ENCODE measurements at regions not wholly inside any gene's neighbourhood (a gene's known extent, or its start where the extent isn't known, plus 50 kb on each side); places are given as distances from the start of the nearest gene placed in this dataset.
A peak's percentile ranks its signal among the peaks of the same experiment; 100 is the strongest.

DNA sequence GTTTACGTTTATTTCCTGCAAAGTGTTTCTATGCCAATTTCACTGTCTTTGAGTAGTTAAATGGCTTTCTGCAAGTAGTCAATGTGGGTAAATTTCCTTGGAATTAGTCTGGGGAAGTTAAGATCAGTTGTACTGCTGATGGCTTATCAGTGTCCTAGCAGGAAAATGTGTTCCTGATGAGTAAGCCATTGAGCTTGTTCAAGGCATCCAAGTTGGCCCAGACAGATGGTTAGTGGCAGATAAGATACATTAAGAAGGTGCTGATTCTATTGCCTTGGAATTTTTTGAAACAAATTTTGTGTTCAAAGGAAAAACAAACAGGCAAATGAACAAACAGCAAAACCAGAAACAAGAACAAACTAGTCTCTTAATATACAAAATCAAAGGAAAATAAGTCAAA is 258.4 kb downstream of the MAP2K6 start:
- Histone ChIP-seq H3K23ac (ENCODE audit: low read length) (no peak overlapping the region), H4K8ac (ENCODE audit: low read depth, low read length) (no peak overlapping the region), H2AK5ac (ENCODE audit: low read length) (no peak overlapping the region), H2BK5ac (ENCODE audit: low read depth, low read length, poor library complexity) (no peak overlapping the region), H3K9me3 (ENCODE audit: insufficient read depth, low read depth, low read length) (no peaks in the 10 kb centered on the region), H4K12ac (ENCODE audit: low read depth, low read length) (no peak overlapping the region), H3K79me1 (ENCODE audit: low read length) (peaks cover 17% of the 10 kb centered on the region), H3K14ac (ENCODE audit: low read length) (no peak overlapping the region), H3K18ac (ENCODE audit: low read length) (no peak overlapping the region), H3K4me2 (ENCODE audit: low read length) (no peak overlapping the region), H3K4me1 (ENCODE audit: control insufficient read depth in 1 of 2, insufficient read depth in 2 of 2, low read length in 2 of 2) (peaks cover 0 to 6% of the 10 kb centered on the region in 2 experiments), H3K36me3 (ENCODE audit: control insufficient read depth in 1 of 2, insufficient read depth in 2 of 2, low read length in 2 of 2) (no peaks in the 10 kb centered on the region), H3K79me2 (ENCODE audit: control insufficient read depth, insufficient read depth, low read length, poor library complexity) (peaks cover 3% of the 10 kb centered on the region), H4K91ac (ENCODE audit: low read depth, low read length) (no peak overlapping the region), H3K9ac (ENCODE audit: low read length) (no peak overlapping the region), H2BK120ac (ENCODE audit: insufficient read depth, low read length, poor library complexity) (no peak overlapping the region), H3K4me3 (ENCODE audit: low read depth, low read length) (no peak overlapping the region), H3K4ac (ENCODE audit: low read depth, low read length) (no peak overlapping the region), H3K27me3 (ENCODE audit: insufficient read depth, low read length) (no peaks in the 10 kb centered on the region), H2BK12ac (ENCODE audit: low read length) (no peak overlapping the region), H3K27ac (ENCODE audit: low read depth, low read length) (peak overlapping the region; percentile 95), H2AFZ (ENCODE audit: insufficient read depth, low read length, poor library complexity) (no peak overlapping the region)
- WGBS (ENCODE audit: extremely low coverage, insufficient coverage, insufficient read length): no CpG with 5 or more reads among the region's 1 CpG
- DNase-seq: peak; percentile 82 to 94

DNA sequence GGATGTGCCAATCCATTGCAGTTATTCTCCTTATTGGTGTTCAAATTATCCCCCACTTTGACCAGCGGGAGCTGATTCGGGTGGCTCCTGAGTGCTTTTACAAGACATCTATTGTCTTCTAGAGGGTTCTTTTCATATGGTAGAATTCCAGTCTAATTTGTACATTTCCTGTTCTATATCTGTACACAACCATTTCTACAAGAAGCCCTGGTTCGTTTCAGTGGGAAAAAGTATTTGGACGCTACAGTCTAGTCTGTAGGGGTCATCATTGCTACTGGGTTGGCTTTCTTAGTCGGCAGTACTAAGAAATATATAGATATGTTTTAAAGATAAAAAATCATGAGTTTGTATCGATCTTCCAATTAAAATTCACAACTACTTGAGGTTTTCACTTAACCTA is 262.6 kb downstream of the MAP2K6 start:
- WGBS (ENCODE audit: extremely low coverage, insufficient coverage, insufficient read length): no CpG with 5 or more reads among the region's 6 CpGs
- H4K91ac ChIP-seq (ENCODE audit: low read depth, low read length): peak overlapping the region; percentile 18

DNA sequence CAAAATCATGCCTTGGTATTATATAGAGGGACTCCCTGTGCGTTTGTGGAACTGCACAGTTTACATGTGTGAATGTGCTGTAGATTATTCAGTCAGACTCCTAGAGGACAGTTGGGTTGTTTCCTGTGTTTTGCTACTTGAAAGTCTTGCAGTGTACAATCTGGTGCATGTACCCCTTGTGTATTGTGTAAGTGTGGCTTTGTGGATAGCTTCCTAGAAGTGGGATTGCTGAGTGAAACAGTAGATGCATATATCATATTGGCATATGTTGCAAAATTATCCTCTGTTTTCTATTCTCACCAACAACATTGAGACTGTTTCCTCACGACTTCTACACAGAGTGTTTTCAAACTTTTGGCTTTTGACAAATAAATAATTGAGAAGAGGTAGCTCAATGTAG is 263.7 kb downstream of the MAP2K6 start:
- Histone ChIP-seq H4K91ac (ENCODE audit: low read depth, low read length) (no peak overlapping the region), H2BK12ac (ENCODE audit: low read length) (no peak overlapping the region), H4K8ac (ENCODE audit: low read depth, low read length) (no peak overlapping the region), H3K9me3 (ENCODE audit: insufficient read depth, low read depth, low read length) (no peaks in the 10 kb centered on the region), H3K4ac (ENCODE audit: low read depth, low read length) (no peak overlapping the region), H4K12ac (ENCODE audit: low read depth, low read length) (no peak overlapping the region), H3K36me3 (ENCODE audit: control insufficient read depth in 1 of 2, insufficient read depth in 2 of 2, low read length in 2 of 2) (no peaks in the 10 kb centered on the region), H3K23ac (ENCODE audit: low read length) (no peak overlapping the region), H3K14ac (ENCODE audit: low read length) (no peak overlapping the region), H3K79me1 (ENCODE audit: low read length) (peaks cover 10% of the 10 kb centered on the region), H3K27me3 (ENCODE audit: insufficient read depth, low read length) (no peaks in the 10 kb centered on the region), H2AFZ (ENCODE audit: insufficient read depth, low read length, poor library complexity) (no peak overlapping the region), H3K18ac (ENCODE audit: low read length) (no peak overlapping the region), H3K27ac (ENCODE audit: low read depth, low read length) (no peak overlapping the region), H3K9ac (ENCODE audit: low read length) (no peak overlapping the region), H3K4me1 (ENCODE audit: control insufficient read depth in 1 of 2, insufficient read depth in 2 of 2, low read length in 2 of 2) (peaks cover 0 to 2% of the 10 kb centered on the region in 2 experiments), H2BK5ac (ENCODE audit: low read depth, low read length, poor library complexity) (no peak overlapping the region), H3K4me2 (ENCODE audit: low read length) (no peak overlapping the region), H2AK5ac (ENCODE audit: low read length) (no peak overlapping the region), H2BK120ac (ENCODE audit: insufficient read depth, low read length, poor library complexity) (no peak overlapping the region), H3K4me3 (ENCODE audit: low read depth, low read length) (no peak overlapping the region), H3K79me2 (ENCODE audit: control insufficient read depth, insufficient read depth, low read length, poor library complexity) (no peaks in the 10 kb centered on the region)
- no peak for DNase-seq
- no CpG with 5 or more reads among the region's 2 CpGs for WGBS (ENCODE audit: extremely low coverage, insufficient coverage, insufficient read length)

More for the DNA sequence above, 262.6 kb downstream of the MAP2K6 start:
- H3K14ac ChIP-seq (ENCODE audit: low read length): no peak overlapping the region
- H3K4me1 ChIP-seq (ENCODE audit: control insufficient read depth in 1 of 2, insufficient read depth in 2 of 2, low read length in 2 of 2): peaks cover 0 to 2% of the 10 kb centered on the region in 2 experiments
- no peak overlapping the region for H2BK12ac ChIP-seq (ENCODE audit: low read length)
- H4K12ac ChIP-seq (ENCODE audit: low read depth, low read length): no peak overlapping the region
- H3K18ac ChIP-seq (ENCODE audit: low read length): no peak overlapping the region
- H3K36me3 ChIP-seq (ENCODE audit: control insufficient read depth in 1 of 2, insufficient read depth in 2 of 2, low read length in 2 of 2): no peaks in the 10 kb centered on the region
- H2BK120ac ChIP-seq (ENCODE audit: insufficient read depth, low read length, poor library complexity): no peak overlapping the region
- H2AK5ac ChIP-seq (ENCODE audit: low read length): no peak overlapping the region
- no peak overlapping the region for H3K4ac ChIP-seq (ENCODE audit: low read depth, low read length)
- no peak overlapping the region for H3K4me3 ChIP-seq (ENCODE audit: low read depth, low read length)
- H4K8ac ChIP-seq (ENCODE audit: low read depth, low read length): no peak overlapping the region
- H2AFZ ChIP-seq (ENCODE audit: insufficient read depth, low read length, poor library complexity): no peak overlapping the region
- no peak overlapping the region for H3K4me2 ChIP-seq (ENCODE audit: low read length)
- no peak overlapping the region for H3K9ac ChIP-seq (ENCODE audit: low read length)
- no peak for DNase-seq
- no peak overlapping the region for H2BK5ac ChIP-seq (ENCODE audit: low read depth, low read length, poor library complexity)
- no peaks in the 10 kb centered on the region for H3K9me3 ChIP-seq (ENCODE audit: insufficient read depth, low read depth, low read length)
- no peaks in the 10 kb centered on the region for H3K79me2 ChIP-seq (ENCODE audit: control insufficient read depth, insufficient read depth, low read length, poor library complexity)
- H3K79me1 ChIP-seq (ENCODE audit: low read length): peaks cover 10% of the 10 kb centered on the region
- H3K23ac ChIP-seq (ENCODE audit: low read length): no peak overlapping the region
- H3K27me3 ChIP-seq (ENCODE audit: insufficient read depth, low read length): no peaks in the 10 kb centered on the region
- no peak overlapping the region for H3K27ac ChIP-seq (ENCODE audit: low read depth, low read length)

DNA sequence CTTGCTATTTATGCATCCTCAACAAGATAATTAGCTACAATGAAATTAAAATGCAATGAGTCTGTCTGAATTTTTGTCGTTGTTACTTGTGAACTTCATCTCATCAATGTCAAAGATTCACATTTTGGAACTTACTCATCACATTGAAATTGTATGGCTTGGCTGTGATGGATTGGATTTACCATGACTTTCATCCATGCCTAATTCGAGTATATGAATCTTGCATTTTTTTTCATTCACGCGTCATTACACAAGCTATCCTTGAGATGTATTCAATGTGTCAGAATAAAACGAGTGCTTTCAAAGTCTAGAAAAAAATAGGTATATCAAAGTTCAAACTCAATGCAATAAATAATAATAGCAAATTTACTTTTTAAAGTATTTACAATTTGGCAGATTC is 265.3 kb downstream of the MAP2K6 start:
- H3K79me2 ChIP-seq (ENCODE audit: control insufficient read depth, insufficient read depth, low read length, poor library complexity): no peaks in the 10 kb centered on the region
- no peak overlapping the region for H4K12ac ChIP-seq (ENCODE audit: low read depth, low read length)
- H3K4me3 ChIP-seq (ENCODE audit: low read depth, low read length): no peak overlapping the region
- no peaks in the 10 kb centered on the region for H3K27me3 ChIP-seq (ENCODE audit: insufficient read depth, low read length)
- H3K23ac ChIP-seq (ENCODE audit: low read length): no peak overlapping the region
- no peak overlapping the region for H4K8ac ChIP-seq (ENCODE audit: low read depth, low read length)
- H3K14ac ChIP-seq (ENCODE audit: low read length): no peak overlapping the region
- no peak for DNase-seq
- no peak overlapping the region for H3K27ac ChIP-seq (ENCODE audit: low read depth, low read length)
- H2BK120ac ChIP-seq (ENCODE audit: insufficient read depth, low read length, poor library complexity): no peak overlapping the region
- peaks cover 1% of the 10 kb centered on the region for H3K79me1 ChIP-seq (ENCODE audit: low read length)
- H3K9me3 ChIP-seq (ENCODE audit: insufficient read depth, low read depth, low read length): no peaks in the 10 kb centered on the region
- H2AFZ ChIP-seq (ENCODE audit: insufficient read depth, low read length, poor library complexity): no peak overlapping the region
- no peak overlapping the region for H4K91ac ChIP-seq (ENCODE audit: low read depth, low read length)
- no peak overlapping the region for H3K4ac ChIP-seq (ENCODE audit: low read depth, low read length)
- H3K9ac ChIP-seq (ENCODE audit: low read length): no peak overlapping the region
- H2BK5ac ChIP-seq (ENCODE audit: low read depth, low read length, poor library complexity): no peak overlapping the region
- no peaks in the 10 kb centered on the region for H3K36me3 ChIP-seq (ENCODE audit: control insufficient read depth in 1 of 2, insufficient read depth in 2 of 2, low read length in 2 of 2)
- no peak overlapping the region for H2BK12ac ChIP-seq (ENCODE audit: low read length)
- H2AK5ac ChIP-seq (ENCODE audit: low read length): no peak overlapping the region
- H3K4me1 ChIP-seq (ENCODE audit: control insufficient read depth in 1 of 2, insufficient read depth in 2 of 2, low read length in 2 of 2): no peaks in the 10 kb centered on the region
- H3K18ac ChIP-seq (ENCODE audit: low read length): no peak overlapping the region
- WGBS (ENCODE audit: extremely low coverage, insufficient coverage, insufficient read length): no CpG with 5 or more reads among the region's 5 CpGs
- H3K4me2 ChIP-seq (ENCODE audit: low read length): no peak overlapping the region
